22Rv1 (cell line): ENCODE measurements at regions not wholly inside any gene's neighbourhood (a gene's known extent, or its start where the extent isn't known, plus 50 kb on each side); places are given as distances from the start of the nearest gene placed in this dataset.
"Not testable (repeated sequence)": the region's sequence is repeated elsewhere in the genome, so short reads cannot be mapped to it uniquely, and the experiment has no call there.

Source experiments
- H3K27ac ChIP-seq: fragments of 450-650 bp; 2 replicates; pipeline ENCODE4 v1.5.1; 2017
- ZFX ChIP-seq: fragments of 450-650 bp; IDR thresholded peaks from 2 replicates; pipeline ENCODE4 v1.6.1; 2017; ENCODE audit warnings: antibody characterized with exemption, borderline replicate concordance
- TF ChIP-seq, protein P1 (sequence below): fragments of 450-650 bp; IDR thresholded peaks from 2 replicates; pipeline ENCODE4 v1.5.1; 2017; ENCODE audit warnings: mild to moderate bottlenecking

DNA sequence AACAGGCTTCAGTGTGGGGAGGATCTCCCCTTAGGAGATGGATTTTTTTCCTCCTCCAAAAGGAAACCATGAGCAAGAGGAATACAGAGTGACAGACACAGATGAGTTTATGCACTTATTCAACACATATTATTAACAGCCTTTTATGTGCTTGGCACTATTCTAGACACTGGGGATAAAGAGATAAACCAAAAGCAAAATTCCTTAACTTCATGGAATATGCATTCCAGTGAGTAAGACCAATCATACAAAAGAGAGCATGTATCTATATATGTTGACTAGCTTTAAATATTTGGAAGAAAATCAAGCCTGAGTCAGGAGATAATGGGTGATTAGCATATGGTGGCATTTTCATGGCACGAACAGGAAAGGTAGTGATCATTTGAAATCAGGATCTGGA, 284.4 kb upstream of the RASGRP1 start:
- H3K27ac ChIP-seq: no peak overlapping the region
- no peak for TF ChIP-seq ZFX
- TF ChIP-seq, protein P1, sequence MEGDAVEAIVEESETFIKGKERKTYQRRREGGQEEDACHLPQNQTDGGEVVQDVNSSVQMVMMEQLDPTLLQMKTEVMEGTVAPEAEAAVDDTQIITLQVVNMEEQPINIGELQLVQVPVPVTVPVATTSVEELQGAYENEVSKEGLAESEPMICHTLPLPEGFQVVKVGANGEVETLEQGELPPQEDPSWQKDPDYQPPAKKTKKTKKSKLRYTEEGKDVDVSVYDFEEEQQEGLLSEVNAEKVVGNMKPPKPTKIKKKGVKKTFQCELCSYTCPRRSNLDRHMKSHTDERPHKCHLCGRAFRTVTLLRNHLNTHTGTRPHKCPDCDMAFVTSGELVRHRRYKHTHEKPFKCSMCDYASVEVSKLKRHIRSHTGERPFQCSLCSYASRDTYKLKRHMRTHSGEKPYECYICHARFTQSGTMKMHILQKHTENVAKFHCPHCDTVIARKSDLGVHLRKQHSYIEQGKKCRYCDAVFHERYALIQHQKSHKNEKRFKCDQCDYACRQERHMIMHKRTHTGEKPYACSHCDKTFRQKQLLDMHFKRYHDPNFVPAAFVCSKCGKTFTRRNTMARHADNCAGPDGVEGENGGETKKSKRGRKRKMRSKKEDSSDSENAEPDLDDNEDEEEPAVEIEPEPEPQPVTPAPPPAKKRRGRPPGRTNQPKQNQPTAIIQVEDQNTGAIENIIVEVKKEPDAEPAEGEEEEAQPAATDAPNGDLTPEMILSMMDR: no peak

DNA sequence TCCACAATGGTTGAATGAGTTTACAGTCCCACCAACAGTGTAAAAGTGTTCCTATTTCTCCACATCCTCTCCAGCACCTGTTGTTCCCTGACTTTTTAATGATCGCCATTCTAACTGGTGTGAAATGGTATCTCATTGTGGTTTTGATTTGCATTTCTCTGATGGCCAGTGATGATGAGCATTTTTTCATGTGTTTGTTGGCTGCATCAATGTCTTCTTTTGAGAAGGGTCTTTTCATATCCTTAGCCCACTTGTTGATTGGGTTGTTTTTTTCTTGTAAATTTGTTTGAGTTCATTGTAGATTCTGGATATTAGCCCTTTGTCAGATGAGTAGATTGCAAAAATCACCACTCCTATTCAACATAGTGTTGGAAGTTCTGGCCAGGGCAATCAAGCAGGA, 287.6 kb upstream of the RASGRP1 start:
- H3K27ac ChIP-seq: not testable (repeated sequence)

DNA sequence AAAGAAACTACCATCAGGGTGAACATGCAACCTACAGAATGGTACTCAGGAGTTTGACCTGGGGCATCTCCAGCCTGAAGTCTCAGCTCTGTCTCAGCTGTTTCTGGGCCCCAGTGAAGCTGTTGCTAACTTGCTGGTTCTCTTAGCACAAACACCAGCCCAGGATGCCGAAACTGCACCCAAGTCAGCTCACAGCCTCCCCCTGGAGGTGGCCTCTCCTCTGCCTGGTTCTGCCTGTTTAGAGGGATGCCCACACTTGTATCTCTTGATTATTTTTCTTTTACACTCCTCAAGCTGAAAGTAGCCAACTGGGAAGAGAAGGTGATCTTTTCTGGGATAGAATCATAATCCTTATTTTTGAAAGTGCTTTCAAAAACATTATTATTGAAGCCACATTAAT, 289.0 kb upstream of the RASGRP1 start:
- no peak for TF ChIP-seq ZFX
- TF ChIP-seq, protein P1: peak; percentile 38
- H3K27ac ChIP-seq: no peak overlapping the region

DNA sequence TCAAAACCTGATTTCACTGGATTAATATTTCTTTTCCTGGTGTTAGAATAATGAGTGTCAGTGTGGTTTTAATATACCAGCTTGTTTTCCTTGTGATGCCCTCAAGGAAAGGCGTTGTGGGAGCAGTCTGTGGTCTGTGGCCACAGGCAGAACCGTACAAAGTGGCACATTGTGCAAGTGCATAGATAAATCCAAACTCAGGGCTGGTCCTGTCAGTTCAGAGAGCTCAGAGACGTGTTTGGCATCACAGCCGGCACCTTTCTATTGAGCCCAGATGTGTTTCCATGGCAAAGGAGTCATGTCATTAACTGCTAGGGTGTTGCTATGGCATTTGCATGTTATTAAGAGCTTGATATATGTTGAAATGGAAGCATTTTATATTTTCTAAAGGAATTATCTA, 289.9 kb upstream of the RASGRP1 start:
- no peak for TF ChIP-seq ZFX
- TF ChIP-seq, protein P1: no peak

DNA sequence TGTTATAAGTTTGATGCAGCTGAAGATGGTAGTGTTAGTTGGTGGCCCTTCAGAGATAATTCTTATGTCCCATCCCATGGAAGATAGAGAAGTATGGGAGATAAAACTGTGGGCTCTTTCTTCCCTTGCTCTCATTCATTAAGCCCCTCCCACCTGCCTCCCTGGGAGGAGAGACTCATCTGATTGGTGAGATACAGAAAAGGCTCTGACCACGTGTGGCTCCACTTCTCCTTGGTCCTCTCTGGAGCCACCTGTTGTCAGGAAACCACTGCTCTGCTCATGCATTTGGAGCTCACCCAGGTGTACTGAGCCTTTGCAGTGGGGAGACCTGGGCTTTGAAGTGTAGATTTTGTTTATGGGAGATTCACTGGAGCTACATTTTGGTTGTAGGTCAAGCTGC, 293.2 kb upstream of the RASGRP1 start:
- no peak for TF ChIP-seq ZFX
- TF ChIP-seq, protein P1: no peak
- no peak overlapping the region for H3K27ac ChIP-seq

More for the DNA sequence above, 289.9 kb upstream of the RASGRP1 start:
- H3K27ac ChIP-seq: no peak overlapping the region

DNA sequence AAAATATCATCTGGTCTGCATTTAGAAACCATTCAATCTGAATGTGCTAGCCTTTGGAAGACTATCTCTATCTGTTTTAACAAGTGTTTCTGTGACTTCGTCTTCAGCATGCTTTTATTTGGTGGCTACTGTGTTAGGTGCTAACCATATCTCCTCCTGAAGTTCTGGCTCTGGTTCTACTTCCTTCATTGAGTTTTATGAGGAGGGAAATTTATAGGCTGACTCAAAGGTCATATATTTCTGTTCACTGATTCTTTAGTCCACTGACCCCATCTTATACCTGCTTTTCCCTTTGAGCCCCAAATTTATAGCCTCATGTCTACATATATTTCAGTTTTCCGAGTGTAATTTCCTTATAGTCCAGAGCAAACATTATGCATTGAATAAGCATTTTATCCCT, 295.0 kb upstream of the RASGRP1 start:
- no peak overlapping the region for H3K27ac ChIP-seq
- TF ChIP-seq, protein P1: no peak
- no peak for TF ChIP-seq ZFX

DNA sequence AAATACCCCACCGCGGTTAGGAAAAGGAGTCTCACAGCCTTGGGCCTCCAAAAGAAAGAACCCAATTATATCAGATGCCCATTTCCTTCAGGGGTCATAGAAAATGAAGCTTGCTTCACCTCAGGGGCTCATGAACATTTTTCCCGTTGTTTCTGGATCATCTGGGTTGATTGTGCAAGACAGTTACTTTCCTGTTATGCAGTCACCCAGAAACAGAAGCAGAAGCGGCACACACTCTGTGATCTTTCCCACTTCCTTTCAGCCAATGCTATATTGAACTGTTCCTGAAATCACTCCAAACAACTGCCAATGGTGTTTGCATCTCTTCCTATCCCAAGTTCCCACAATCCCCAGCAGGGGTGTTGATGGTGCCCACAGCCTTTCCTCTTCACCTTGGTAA, 295.6 kb upstream of the RASGRP1 start:
- no peak overlapping the region for H3K27ac ChIP-seq
- no peak for TF ChIP-seq ZFX
- TF ChIP-seq, protein P1: no peak

DNA sequence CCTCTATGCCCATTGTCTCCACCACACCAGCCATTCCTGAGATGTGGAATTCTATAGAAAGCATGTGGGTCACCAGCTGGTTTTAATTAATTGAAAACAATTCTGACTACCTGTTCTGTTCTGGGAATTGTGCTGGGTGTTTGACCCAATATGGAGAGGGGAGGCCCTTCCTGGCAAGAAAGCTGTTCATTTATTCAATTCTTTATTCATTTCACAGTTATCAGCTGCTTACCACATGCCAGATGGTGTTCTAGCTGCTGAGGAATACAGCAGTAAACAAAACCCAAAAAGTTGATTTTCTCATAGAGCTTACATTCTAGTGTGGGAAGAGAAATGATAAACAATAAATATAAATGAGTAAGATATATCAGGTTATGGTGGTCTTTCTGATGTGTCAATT, 296.1 kb upstream of the RASGRP1 start:
- TF ChIP-seq ZFX: no peak
- TF ChIP-seq, protein P1: no peak
- H3K27ac ChIP-seq: no peak overlapping the region
